ENCODE measurements at regions not wholly inside any gene's neighbourhood (a gene's known extent, or its start where the extent isn't known, plus 50 kb on each side); places are given as distances from the start of the nearest gene placed in this dataset.

- peak; percentile 58 to 59 for DNase-seq (ENCODE audit: low read depth in 2 of 2)
These were observed 151.7 kb upstream of the TBL1X start for GRCh38 chrX:9312922-9313867.

GRCh38 chrX:9315086-9315485 lies 149.8 kb upstream of the TBL1X start:
- DNase-seq (ENCODE audit: low read depth in 2 of 2), result no peak

GRCh38 chrX:9316096-9316495 lies 148.8 kb upstream of the TBL1X start:
- DNase-seq (ENCODE audit: low read depth in 2 of 2), result no peak

- DNase-seq (ENCODE audit: low read depth in 2 of 2), result no peak
These were observed 147.7 kb upstream of the TBL1X start for GRCh38 chrX:9317176-9317575.

- DNase-seq (ENCODE audit: low read depth in 2 of 2), result no peak
These were observed 146.6 kb upstream of the TBL1X start for GRCh38 chrX:9318213-9318612.

GRCh38 chrX:9318766-9319165 lies 146.1 kb upstream of the TBL1X start:
- DNase-seq (ENCODE audit: low read depth in 2 of 2), result no peak

GRCh38 chrX:9320940-9321339 lies 143.9 kb upstream of the TBL1X start:
- no peak for DNase-seq (ENCODE audit: low read depth in 2 of 2)

GRCh38 chrX:9324676-9325075 lies 140.2 kb upstream of the TBL1X start:
- DNase-seq (ENCODE audit: low read depth in 2 of 2), result no peak

GRCh38 chrX:9326369-9326768 lies 138.5 kb upstream of the TBL1X start:
- DNase-seq (ENCODE audit: low read depth in 2 of 2), result no peak

- no peak for DNase-seq (ENCODE audit: low read depth in 2 of 2)
These were observed 137.6 kb upstream of the TBL1X start for GRCh38 chrX:9327086-9327746.

- DNase-seq (ENCODE audit: low read depth in 2 of 2), result no peak
These were observed 137.1 kb upstream of the TBL1X start for GRCh38 chrX:9327747-9328145.

- DNase-seq (ENCODE audit: low read depth in 2 of 2), result no peak
These were observed 135.8 kb upstream of the TBL1X start for GRCh38 chrX:9329056-9329455.

GRCh38 chrX:9330249-9330982 lies 134.4 kb upstream of the TBL1X start:
- no peak for DNase-seq (ENCODE audit: low read depth in 2 of 2)

- no peak for DNase-seq (ENCODE audit: low read depth in 2 of 2)
These were observed 130.8 kb upstream of the TBL1X start for GRCh38 chrX:9333873-9334560.

- DNase-seq (ENCODE audit: low read depth in 2 of 2), result no peak
These were observed 129.6 kb upstream of the TBL1X start for GRCh38 chrX:9335251-9335650.

GRCh38 chrX:9336456-9336855 lies 128.4 kb upstream of the TBL1X start:
- DNase-seq (ENCODE audit: low read depth in 2 of 2), result no peak

- DNase-seq (ENCODE audit: low read depth in 2 of 2), result no peak
These were observed 127.8 kb upstream of the TBL1X start for GRCh38 chrX:9337046-9337445.

- no peak for DNase-seq (ENCODE audit: low read depth in 2 of 2)
These were observed 125.9 kb upstream of the TBL1X start for GRCh38 chrX:9338986-9339385.

- no peak for DNase-seq (ENCODE audit: low read depth in 2 of 2)
These were observed 125.0 kb upstream of the TBL1X start for GRCh38 chrX:9339603-9340491.

GRCh38 chrX:9340598-9341290 lies 124.1 kb upstream of the TBL1X start:
- DNase-seq (ENCODE audit: low read depth in 2 of 2), result no peak

All from stimulated activated CD8-positive, alpha-beta memory T cell treated with anti-CD3 and anti-CD28 coated beads, Interleukin-7, amount 100 ng/mL, for 4 hours (primary cell).